ENCODE measurements at regions not wholly inside any gene's neighbourhood (a gene's known extent, or its start where the extent isn't known, plus 50 kb on each side); places are given as distances from the start of the nearest gene placed in this dataset.

DNA sequence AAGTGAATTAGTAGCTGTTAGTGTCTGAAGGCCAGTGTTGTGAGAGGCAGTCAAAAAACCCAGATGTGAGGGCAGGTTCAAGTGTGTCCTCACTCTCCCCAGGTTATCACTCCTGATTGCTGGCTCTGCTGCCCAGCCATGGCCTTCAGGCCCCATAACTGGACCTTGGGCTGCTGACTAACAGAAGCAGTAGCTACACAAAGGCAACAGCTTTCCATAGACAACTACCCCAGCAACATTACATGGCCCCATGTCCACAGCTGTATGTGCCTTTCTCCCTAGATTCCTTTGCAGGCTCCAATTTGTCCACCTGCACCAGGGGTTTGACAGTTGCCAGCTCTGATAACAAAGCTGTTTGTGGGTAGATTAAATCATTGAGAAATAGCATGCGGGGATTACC is 297.8 kb downstream of the ARL4A start:
- TF ChIP-seq, protein P1, sequence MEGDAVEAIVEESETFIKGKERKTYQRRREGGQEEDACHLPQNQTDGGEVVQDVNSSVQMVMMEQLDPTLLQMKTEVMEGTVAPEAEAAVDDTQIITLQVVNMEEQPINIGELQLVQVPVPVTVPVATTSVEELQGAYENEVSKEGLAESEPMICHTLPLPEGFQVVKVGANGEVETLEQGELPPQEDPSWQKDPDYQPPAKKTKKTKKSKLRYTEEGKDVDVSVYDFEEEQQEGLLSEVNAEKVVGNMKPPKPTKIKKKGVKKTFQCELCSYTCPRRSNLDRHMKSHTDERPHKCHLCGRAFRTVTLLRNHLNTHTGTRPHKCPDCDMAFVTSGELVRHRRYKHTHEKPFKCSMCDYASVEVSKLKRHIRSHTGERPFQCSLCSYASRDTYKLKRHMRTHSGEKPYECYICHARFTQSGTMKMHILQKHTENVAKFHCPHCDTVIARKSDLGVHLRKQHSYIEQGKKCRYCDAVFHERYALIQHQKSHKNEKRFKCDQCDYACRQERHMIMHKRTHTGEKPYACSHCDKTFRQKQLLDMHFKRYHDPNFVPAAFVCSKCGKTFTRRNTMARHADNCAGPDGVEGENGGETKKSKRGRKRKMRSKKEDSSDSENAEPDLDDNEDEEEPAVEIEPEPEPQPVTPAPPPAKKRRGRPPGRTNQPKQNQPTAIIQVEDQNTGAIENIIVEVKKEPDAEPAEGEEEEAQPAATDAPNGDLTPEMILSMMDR (IDR thresholded peaks at IDR 0.05; ENCODE audit: insufficient read depth, low read length), result no peak
- TF ChIP-seq SPI1 (IDR thresholded peaks at IDR 0.05; ENCODE audit: borderline replicate concordance, low read depth), result no peak
- TF ChIP-seq, protein P2, sequence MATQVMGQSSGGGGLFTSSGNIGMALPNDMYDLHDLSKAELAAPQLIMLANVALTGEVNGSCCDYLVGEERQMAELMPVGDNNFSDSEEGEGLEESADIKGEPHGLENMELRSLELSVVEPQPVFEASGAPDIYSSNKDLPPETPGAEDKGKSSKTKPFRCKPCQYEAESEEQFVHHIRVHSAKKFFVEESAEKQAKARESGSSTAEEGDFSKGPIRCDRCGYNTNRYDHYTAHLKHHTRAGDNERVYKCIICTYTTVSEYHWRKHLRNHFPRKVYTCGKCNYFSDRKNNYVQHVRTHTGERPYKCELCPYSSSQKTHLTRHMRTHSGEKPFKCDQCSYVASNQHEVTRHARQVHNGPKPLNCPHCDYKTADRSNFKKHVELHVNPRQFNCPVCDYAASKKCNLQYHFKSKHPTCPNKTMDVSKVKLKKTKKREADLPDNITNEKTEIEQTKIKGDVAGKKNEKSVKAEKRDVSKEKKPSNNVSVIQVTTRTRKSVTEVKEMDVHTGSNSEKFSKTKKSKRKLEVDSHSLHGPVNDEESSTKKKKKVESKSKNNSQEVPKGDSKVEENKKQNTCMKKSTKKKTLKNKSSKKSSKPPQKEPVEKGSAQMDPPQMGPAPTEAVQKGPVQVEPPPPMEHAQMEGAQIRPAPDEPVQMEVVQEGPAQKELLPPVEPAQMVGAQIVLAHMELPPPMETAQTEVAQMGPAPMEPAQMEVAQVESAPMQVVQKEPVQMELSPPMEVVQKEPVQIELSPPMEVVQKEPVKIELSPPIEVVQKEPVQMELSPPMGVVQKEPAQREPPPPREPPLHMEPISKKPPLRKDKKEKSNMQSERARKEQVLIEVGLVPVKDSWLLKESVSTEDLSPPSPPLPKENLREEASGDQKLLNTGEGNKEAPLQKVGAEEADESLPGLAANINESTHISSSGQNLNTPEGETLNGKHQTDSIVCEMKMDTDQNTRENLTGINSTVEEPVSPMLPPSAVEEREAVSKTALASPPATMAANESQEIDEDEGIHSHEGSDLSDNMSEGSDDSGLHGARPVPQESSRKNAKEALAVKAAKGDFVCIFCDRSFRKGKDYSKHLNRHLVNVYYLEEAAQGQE (IDR thresholded peaks at IDR 0.05; ENCODE audit: insufficient replicate concordance, low read depth), result no peak
- Histone ChIP-seq H3K27ac (replicated peaks) (no peak overlapping the region), H3K27me3 (ENCODE audit: insufficient read depth, poor library complexity, severe bottlenecking) (no peaks in the 10 kb centered on the region), H3K4me3 (replicated peaks; ENCODE audit: insufficient read depth, low read length) (no peak overlapping the region)
- DNase-seq (ENCODE audit: low read depth in 1 of 2, low spot score in 1 of 2), result no peak

DNA sequence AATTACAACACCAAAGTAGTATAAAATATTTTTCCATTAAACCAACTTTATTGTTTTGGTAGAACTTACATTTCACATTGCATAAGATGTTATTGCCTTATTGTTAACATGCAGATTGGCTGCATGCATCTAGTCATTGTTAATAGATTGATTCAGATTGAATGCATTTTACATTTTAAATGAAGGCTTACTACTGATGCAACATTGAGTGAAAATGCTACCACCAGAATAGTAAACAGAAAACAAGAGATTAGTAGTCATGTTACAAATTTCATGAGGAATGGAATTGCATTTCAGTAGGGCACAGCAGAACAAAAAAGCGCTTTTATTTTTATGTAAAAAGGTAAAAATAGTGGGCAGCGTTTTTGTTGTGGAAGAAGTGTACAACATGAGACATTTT is 298.3 kb downstream of the ARL4A start:
- no peaks in the 10 kb centered on the region for H3K27me3 ChIP-seq (ENCODE audit: insufficient read depth, poor library complexity, severe bottlenecking)
- no peak for DNase-seq (ENCODE audit: low read depth in 1 of 2, low spot score in 1 of 2)
- H3K27ac ChIP-seq (replicated peaks), result no peak overlapping the region
- TF ChIP-seq, protein P2 (IDR thresholded peaks at IDR 0.05; ENCODE audit: insufficient replicate concordance, low read depth), result no peak
- no peak for TF ChIP-seq GABPA (IDR thresholded peaks at IDR 0.05; ENCODE audit: low read depth)
- TF ChIP-seq, protein P1 (IDR thresholded peaks at IDR 0.05; ENCODE audit: insufficient read depth, low read length), result no peak
- no peak overlapping the region for H3K4me3 ChIP-seq (replicated peaks; ENCODE audit: insufficient read depth, low read length)

DNA sequence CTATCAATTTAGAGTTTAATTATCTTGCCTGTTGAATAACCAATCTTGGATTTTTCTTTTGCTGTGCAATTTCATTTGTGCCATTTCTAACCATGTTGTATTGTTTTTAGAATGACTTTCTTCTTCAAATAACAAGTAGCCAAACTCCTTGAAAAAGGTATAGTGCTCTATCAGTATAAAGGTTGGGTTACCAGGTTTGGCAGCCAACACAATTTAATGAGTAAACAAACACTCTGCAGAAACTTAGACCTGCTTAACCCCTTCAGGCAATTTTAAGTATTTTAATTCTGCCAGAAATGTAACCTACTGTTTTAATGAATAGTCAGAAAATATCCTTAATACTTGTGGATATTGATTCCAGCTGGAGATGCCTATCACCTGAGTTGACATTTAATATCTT is 299.8 kb downstream of the ARL4A start:
- TF ChIP-seq, protein P1 (IDR thresholded peaks at IDR 0.05; ENCODE audit: insufficient read depth, low read length), result no peak
- TF ChIP-seq GABPA (IDR thresholded peaks at IDR 0.05; ENCODE audit: low read depth), result no peak
- TF ChIP-seq POLR2AphosphoS5 (IDR thresholded peaks at IDR 0.05; ENCODE audit: low read depth), result no peak
- TF ChIP-seq SPI1 (IDR thresholded peaks at IDR 0.05; ENCODE audit: borderline replicate concordance, low read depth), result no peak
- TF ChIP-seq, protein P2 (IDR thresholded peaks at IDR 0.05; ENCODE audit: insufficient replicate concordance, low read depth), result no peak
- H3K27ac ChIP-seq (replicated peaks), result no peak overlapping the region
- no peak for DNase-seq (ENCODE audit: low read depth in 1 of 2, low spot score in 1 of 2)
- H3K27me3 ChIP-seq (ENCODE audit: insufficient read depth, poor library complexity, severe bottlenecking), result no peaks in the 10 kb centered on the region
- H3K4me3 ChIP-seq (replicated peaks; ENCODE audit: insufficient read depth, low read length), result no peak overlapping the region
